ENCODE measurements at regions not wholly inside any gene's neighbourhood (a gene's known extent, or its start where the extent isn't known, plus 50 kb on each side); places are given as distances from the start of the nearest gene placed in this dataset.

GRCh38 chr14:86602263-86602662 is 1072.3 kb downstream of the FLRT2 start:
- Histone ChIP-seq H3K36me3 (ENCODE audit: control insufficient read depth, insufficient read depth, low read length) (no peaks in the 10 kb centered on the region), H3K27me3 (ENCODE audit: control insufficient read depth, insufficient read depth, low read length) (no peaks in the 10 kb centered on the region), H3K4me3 (ENCODE audit: low read depth, low read length) (no peak overlapping the region)
- no peak for TF ChIP-seq CTCF (IDR thresholded peaks at IDR 0.05; ENCODE audit: insufficient read depth, low read length, poor library complexity, severe bottlenecking)
- no peak for DNase-seq (ENCODE audit: low read depth)

- H3K27me3 ChIP-seq (ENCODE audit: control insufficient read depth, insufficient read depth, low read length) = no peaks in the 10 kb centered on the region
- no peak for DNase-seq (ENCODE audit: low read depth)
- H3K4me3 ChIP-seq (ENCODE audit: low read depth, low read length) = no peak overlapping the region
- TF ChIP-seq CTCF (IDR thresholded peaks at IDR 0.05; ENCODE audit: insufficient read depth, low read length, poor library complexity, severe bottlenecking) = no peak
- H3K36me3 ChIP-seq (ENCODE audit: control insufficient read depth, insufficient read depth, low read length) = no peaks in the 10 kb centered on the region
Measured at GRCh38 chr14:86601813-86602212, 1071.9 kb downstream of the FLRT2 start.

GRCh38 chr14:86597279-86597678 is 1067.3 kb downstream of the FLRT2 start:
- H3K36me3 ChIP-seq (ENCODE audit: control insufficient read depth, insufficient read depth, low read length) = no peaks in the 10 kb centered on the region
- TF ChIP-seq CTCF (IDR thresholded peaks at IDR 0.05; ENCODE audit: insufficient read depth, low read length, poor library complexity, severe bottlenecking) = no peak
- DNase-seq (ENCODE audit: low read depth) = no peak
- no peaks in the 10 kb centered on the region for H3K27me3 ChIP-seq (ENCODE audit: control insufficient read depth, insufficient read depth, low read length)
- H3K4me3 ChIP-seq (ENCODE audit: low read depth, low read length) = no peak overlapping the region

DNA sequence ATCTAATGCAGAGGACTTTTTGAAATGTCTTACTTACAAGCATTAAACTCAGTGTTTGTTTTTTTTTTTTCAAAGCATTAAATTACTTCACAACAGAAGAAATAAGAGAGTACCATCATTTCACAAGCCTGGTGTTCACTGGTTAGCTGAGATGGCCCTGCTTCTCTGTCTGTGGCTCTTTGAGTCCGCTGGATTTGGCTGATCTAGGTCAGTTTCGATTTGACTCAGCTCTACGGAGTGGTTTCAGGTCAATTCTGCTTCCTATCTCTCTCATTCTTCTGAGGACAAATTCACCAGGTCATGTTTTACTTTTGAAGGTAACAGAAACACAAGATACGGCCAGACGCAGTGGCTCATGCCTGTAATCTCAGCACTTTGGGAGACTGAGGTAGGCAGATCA is 1066.1 kb downstream of the FLRT2 start:
- Histone ChIP-seq H3K36me3 (ENCODE audit: control insufficient read depth, insufficient read depth, low read length) (no peaks in the 10 kb centered on the region), H3K27me3 (ENCODE audit: control insufficient read depth, insufficient read depth, low read length) (no peaks in the 10 kb centered on the region), H3K4me3 (ENCODE audit: low read depth, low read length) (no peak overlapping the region)
- no peak for TF ChIP-seq CTCF (IDR thresholded peaks at IDR 0.05; ENCODE audit: insufficient read depth, low read length, poor library complexity, severe bottlenecking)
- no peak for DNase-seq (ENCODE audit: low read depth)

DNA sequence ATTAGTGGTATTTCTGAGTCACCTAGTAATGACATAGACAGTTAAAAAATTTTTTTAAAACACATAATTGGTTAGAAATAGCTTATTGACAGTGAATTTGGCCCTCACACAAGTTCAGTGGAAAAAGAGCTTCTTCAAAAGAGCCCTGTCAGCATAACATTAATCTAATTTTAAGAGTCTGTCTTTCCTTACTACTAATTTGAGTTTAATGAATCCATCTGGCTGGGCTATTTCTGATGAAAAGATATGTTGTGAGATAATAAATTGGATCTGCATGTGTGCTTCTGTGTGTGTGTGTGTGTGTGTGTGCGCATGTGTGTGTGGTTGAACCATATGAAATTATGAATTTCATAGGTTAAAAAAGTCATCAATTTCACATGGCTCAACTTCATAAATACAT is 1045.2 kb downstream of the FLRT2 start:
- no peaks in the 10 kb centered on the region for H3K27me3 ChIP-seq (ENCODE audit: control insufficient read depth, insufficient read depth, low read length)
- no peak for TF ChIP-seq CTCF (IDR thresholded peaks at IDR 0.05; ENCODE audit: insufficient read depth, low read length, poor library complexity, severe bottlenecking)

DNA sequence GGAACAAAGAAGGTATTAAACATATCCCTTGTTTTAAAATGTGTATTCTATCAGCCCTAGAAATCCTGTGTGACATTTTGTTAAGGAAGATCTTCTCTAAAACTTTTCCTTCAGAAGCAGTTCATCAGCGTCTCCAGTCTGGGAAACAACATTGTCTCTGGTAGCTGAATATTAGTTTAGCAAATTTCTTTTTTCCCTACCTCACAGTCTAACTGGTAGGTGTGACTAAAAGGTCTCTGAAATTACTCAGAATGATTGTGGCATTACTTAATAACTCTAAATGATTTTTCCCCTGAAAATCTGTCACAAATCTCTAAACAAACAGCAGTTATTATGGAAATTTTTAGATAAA is 1044.8 kb downstream of the FLRT2 start:
- TF ChIP-seq CTCF (IDR thresholded peaks at IDR 0.05; ENCODE audit: insufficient read depth, low read length, poor library complexity, severe bottlenecking) = no peak
- H3K36me3 ChIP-seq (ENCODE audit: control insufficient read depth, insufficient read depth, low read length) = no peaks in the 10 kb centered on the region
- H3K4me3 ChIP-seq (ENCODE audit: low read depth, low read length) = no peak overlapping the region
- no peaks in the 10 kb centered on the region for H3K27me3 ChIP-seq (ENCODE audit: control insufficient read depth, insufficient read depth, low read length)
- no peak for DNase-seq (ENCODE audit: low read depth)

More for the DNA sequence above, 1045.2 kb downstream of the FLRT2 start:
- Histone ChIP-seq H3K36me3 (ENCODE audit: control insufficient read depth, insufficient read depth, low read length) (no peaks in the 10 kb centered on the region), H3K4me3 (ENCODE audit: low read depth, low read length) (no peak overlapping the region)
- no peak for DNase-seq (ENCODE audit: low read depth)

Measured in kidney epithelial cell (primary cell).